ENCODE measurements at regions not wholly inside any gene's neighbourhood (a gene's known extent, or its start where the extent isn't known, plus 50 kb on each side); places are given as distances from the start of the nearest gene placed in this dataset.
"Not testable (repeated sequence)": the region's sequence is repeated elsewhere in the genome, so short reads cannot be mapped to it uniquely, and the experiment has no call there.

DNA sequence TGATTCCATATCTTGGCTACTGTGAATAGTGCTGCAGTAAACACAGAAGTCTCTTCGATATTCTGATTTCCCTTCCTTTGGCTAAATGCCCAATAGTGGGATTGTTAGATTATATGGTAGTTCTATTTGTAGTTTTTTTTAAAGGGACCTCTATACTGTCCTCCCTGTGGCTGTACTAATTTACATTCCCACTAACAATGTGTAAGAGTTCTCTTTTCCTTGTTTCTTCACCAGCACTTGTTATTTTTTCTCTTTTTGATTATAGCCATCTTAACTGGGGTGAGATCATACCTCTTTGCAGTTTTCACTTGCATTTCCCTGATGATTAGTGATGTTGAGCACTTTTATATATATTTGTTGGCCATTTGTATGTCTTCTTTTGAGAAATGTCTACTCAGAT lies 102.0 kb downstream of the CARTPT start:
- intact Hi-C loops (cut with DNase I; ENCODE audit: low total_unique reads) = no loop called here
- Histone ChIP-seq H3K36me3 (no peaks in the 10 kb centered on the region), H3K4me1 (no peaks in the 10 kb centered on the region), H3K9me3 (no peaks in the 10 kb centered on the region), H3K4me3 (no peak overlapping the region), H3K27me3 (no peaks in the 10 kb centered on the region), H3K27ac (no peak overlapping the region)
- no peak for DNase-seq
- no peak for TF ChIP-seq CTCF (IDR thresholded peaks at IDR 0.05)
- TF ChIP-seq POLR2A (IDR thresholded peaks at IDR 0.05) = no peak

GRCh38 chr5:71822065-71822464 lies 103.0 kb downstream of the CARTPT start:
- H3K4me1 ChIP-seq; DNase-seq; H3K27me3 ChIP-seq; H3K27ac ChIP-seq; H3K36me3 ChIP-seq; intact Hi-C loops (cut with DNase I; ENCODE audit: low total_unique reads); H3K9me3 ChIP-seq; H3K4me3 ChIP-seq: not testable (repeated sequence)

- Histone ChIP-seq H3K4me3 (no peak overlapping the region), H3K9me3 (no peaks in the 10 kb centered on the region), H3K4me1 (peaks cover 0 to 6% of the 10 kb centered on the region in 2 donors), H3K36me3 (no peaks in the 10 kb centered on the region), H3K27me3 (no peaks in the 10 kb centered on the region), H3K27ac (no peak overlapping the region)
- DNase-seq = no peak
- intact Hi-C loops (cut with DNase I; ENCODE audit: low total_unique reads) = no loop called here
- TF ChIP-seq POLR2A (IDR thresholded peaks at IDR 0.05) = no peak
- no peak for TF ChIP-seq CTCF (IDR thresholded peaks at IDR 0.05)
Measured at GRCh38 chr5:71825992-71826391, 106.9 kb downstream of the CARTPT start.

- Histone ChIP-seq H3K27me3 (no peaks in the 10 kb centered on the region), H3K9me3 (no peaks in the 10 kb centered on the region), H3K36me3 (no peaks in the 10 kb centered on the region), H3K27ac (no peak overlapping the region), H3K4me1 (peaks cover 0 to 6% of the 10 kb centered on the region in 2 donors), H3K4me3 (no peak overlapping the region)
- TF ChIP-seq POLR2A (IDR thresholded peaks at IDR 0.05) (no peak), CTCF (IDR thresholded peaks at IDR 0.05) (no peak)
- intact Hi-C loops (cut with DNase I; ENCODE audit: low total_unique reads) = no loop called here
- no peak for DNase-seq
Measured at GRCh38 chr5:71828291-71829040, 109.4 kb downstream of the CARTPT start.

DNA sequence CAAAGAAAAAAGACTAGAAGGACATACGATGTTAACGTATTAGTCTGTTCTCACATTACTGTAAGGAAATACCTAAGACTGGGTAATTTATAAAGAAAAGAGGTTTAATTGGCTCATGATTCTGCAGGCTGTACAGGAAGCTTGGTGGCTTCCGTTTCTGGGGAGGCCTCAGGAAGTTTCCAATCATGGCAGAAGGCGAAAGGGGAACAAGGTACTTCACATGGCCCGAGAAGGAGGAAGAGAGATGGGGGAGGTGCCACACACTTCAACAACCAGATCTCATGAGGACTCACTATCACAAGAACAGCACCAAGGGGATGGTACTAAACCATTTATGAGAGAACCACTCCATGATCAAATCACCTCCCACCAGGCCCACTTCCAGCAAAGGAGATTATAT lies 110.1 kb downstream of the CARTPT start:
- Histone ChIP-seq H3K27me3 (no peaks in the 10 kb centered on the region), H3K27ac (no peak overlapping the region), H3K36me3 (no peaks in the 10 kb centered on the region), H3K4me3 (no peak overlapping the region), H3K9me3 (no peaks in the 10 kb centered on the region), H3K4me1 (peaks cover 0 to 6% of the 10 kb centered on the region in 2 donors)
- TF ChIP-seq CTCF (IDR thresholded peaks at IDR 0.05) = no peak
- TF ChIP-seq POLR2A (IDR thresholded peaks at IDR 0.05) = no peak
- intact Hi-C loops (cut with DNase I; ENCODE audit: low total_unique reads) = no loop called here
- no peak for DNase-seq
